DND-41 (cell line): ENCODE measurements at regions not wholly inside any gene's neighbourhood (a gene's known extent, or its start where the extent isn't known, plus 50 kb on each side); places are given as distances from the start of the nearest gene placed in this dataset.
"Not testable (repeated sequence)": the region's sequence is repeated elsewhere in the genome, so short reads cannot be mapped to it uniquely, and the experiment has no call there.

Experiments
- CTCF ChIP-seq: IDR thresholded peaks from 2 replicates; pipeline ENCODE4 v1.5.1; 2012; ENCODE audit warnings: borderline replicate concordance, low read length, moderate library complexity, mild to moderate bottlenecking; ENCODE audit not compliant: poor library complexity, severe bottlenecking; ENCODE audit errors: extremely low read depth
- EZH2 ChIP-seq: IDR thresholded peaks from 3 replicates; pipeline ENCODE4 v1.6.1; 2012; ENCODE audit warnings: borderline replicate concordance, low read depth, mild to moderate bottlenecking, moderate library complexity, low read length, inconsistent platforms; ENCODE audit not compliant: severe bottlenecking

GRCh38 chr10:121669840-121670239 is 71.6 kb upstream of the FGFR2 start:
- TF ChIP-seq CTCF, EZH2: not testable (repeated sequence)
